ENCODE measurements at regions not wholly inside any gene's neighbourhood (a gene's known extent, or its start where the extent isn't known, plus 50 kb on each side); places are given as distances from the start of the nearest gene placed in this dataset.
A peak's percentile ranks its signal among the peaks of the same experiment; 100 is the strongest.

GRCh38 chr2:241943209-241943850 lies 73.8 kb downstream of the RTP5 start:
- no peak for DNase-seq

GRCh38 chr2:241943961-241944575 lies 74.5 kb downstream of the RTP5 start:
- DNase-seq = no peak

- no peak for DNase-seq
Measured at GRCh38 chr2:241944821-241945220, 75.3 kb downstream of the RTP5 start.

GRCh38 chr2:241945311-241945710 lies 75.8 kb downstream of the RTP5 start:
- DNase-seq = no peak

GRCh38 chr2:241945803-241946202 lies 76.3 kb downstream of the RTP5 start:
- no peak for DNase-seq

GRCh38 chr2:241946306-241947003 lies 76.9 kb downstream of the RTP5 start:
- DNase-seq = no peak

- DNase-seq = no peak
Measured at GRCh38 chr2:241947004-241947350, 77.4 kb downstream of the RTP5 start.

GRCh38 chr2:241947401-241947800 lies 77.9 kb downstream of the RTP5 start:
- DNase-seq = no peak

- DNase-seq = no peak
Measured at GRCh38 chr2:241947876-241948275, 78.3 kb downstream of the RTP5 start.

- DNase-seq = no peak
Measured at GRCh38 chr2:241948299-241948897, 78.9 kb downstream of the RTP5 start.

- no peak for DNase-seq
Measured at GRCh38 chr2:241948901-241949735, 79.6 kb downstream of the RTP5 start.

GRCh38 chr2:241949736-241950412 lies 80.3 kb downstream of the RTP5 start:
- no peak for DNase-seq

- DNase-seq = peak; percentile 6
Measured at GRCh38 chr2:241950413-241951315, 81.1 kb downstream of the RTP5 start.

- no peak for DNase-seq
Measured at GRCh38 chr2:241951316-241951700, 81.8 kb downstream of the RTP5 start.

- DNase-seq = no peak
Measured at GRCh38 chr2:241951920-241952319, 82.4 kb downstream of the RTP5 start.

- DNase-seq = no peak
Measured at GRCh38 chr2:241952816-241953215, 83.3 kb downstream of the RTP5 start.

- DNase-seq = no peak
Measured at GRCh38 chr2:241953324-241953928, 83.9 kb downstream of the RTP5 start.

- no peak for DNase-seq
Measured at GRCh38 chr2:241956521-241957110, 87.1 kb downstream of the RTP5 start.

- DNase-seq = no peak
Measured at GRCh38 chr2:241957276-241957675, 87.7 kb downstream of the RTP5 start.

- DNase-seq = no peak
Measured at GRCh38 chr2:241958818-241959545, 89.5 kb downstream of the RTP5 start.

All from NCI-H510A treated with DMSO at 0.1 percent for 48 hours (cell line).